Hepatocyte (in vitro differentiated cells): ENCODE measurements at regions not wholly inside any gene's neighbourhood (a gene's known extent, or its start where the extent isn't known, plus 50 kb on each side); places are given as distances from the start of the nearest gene placed in this dataset.

Source experiments
- CTCF ChIP-seq: fragments of 200-600 bp; sonication (generic); IDR thresholded peaks from 2 replicates; pipeline ENCODE4 v1.5.1; 2016; ENCODE audit warnings: antibody characterized with exemption, mild to moderate bottlenecking; ENCODE audit not compliant: poor library complexity
- EZH2 ChIP-seq: fragments of 200-600 bp; sonication (generic); IDR thresholded peaks from 2 replicates; pipeline ENCODE4 v1.6.1; 2016; ENCODE audit warnings: antibody characterized with exemption, mild to moderate bottlenecking, borderline replicate concordance

- TF ChIP-seq CTCF (no peak), EZH2 (no peak)
These were observed 126.3 kb upstream of the RTL1 start for GRCh38 chr14:101029668-101030290.
